ENCODE measurements at regions not wholly inside any gene's neighbourhood (a gene's known extent, or its start where the extent isn't known, plus 50 kb on each side); places are given as distances from the start of the nearest gene placed in this dataset.

DNA sequence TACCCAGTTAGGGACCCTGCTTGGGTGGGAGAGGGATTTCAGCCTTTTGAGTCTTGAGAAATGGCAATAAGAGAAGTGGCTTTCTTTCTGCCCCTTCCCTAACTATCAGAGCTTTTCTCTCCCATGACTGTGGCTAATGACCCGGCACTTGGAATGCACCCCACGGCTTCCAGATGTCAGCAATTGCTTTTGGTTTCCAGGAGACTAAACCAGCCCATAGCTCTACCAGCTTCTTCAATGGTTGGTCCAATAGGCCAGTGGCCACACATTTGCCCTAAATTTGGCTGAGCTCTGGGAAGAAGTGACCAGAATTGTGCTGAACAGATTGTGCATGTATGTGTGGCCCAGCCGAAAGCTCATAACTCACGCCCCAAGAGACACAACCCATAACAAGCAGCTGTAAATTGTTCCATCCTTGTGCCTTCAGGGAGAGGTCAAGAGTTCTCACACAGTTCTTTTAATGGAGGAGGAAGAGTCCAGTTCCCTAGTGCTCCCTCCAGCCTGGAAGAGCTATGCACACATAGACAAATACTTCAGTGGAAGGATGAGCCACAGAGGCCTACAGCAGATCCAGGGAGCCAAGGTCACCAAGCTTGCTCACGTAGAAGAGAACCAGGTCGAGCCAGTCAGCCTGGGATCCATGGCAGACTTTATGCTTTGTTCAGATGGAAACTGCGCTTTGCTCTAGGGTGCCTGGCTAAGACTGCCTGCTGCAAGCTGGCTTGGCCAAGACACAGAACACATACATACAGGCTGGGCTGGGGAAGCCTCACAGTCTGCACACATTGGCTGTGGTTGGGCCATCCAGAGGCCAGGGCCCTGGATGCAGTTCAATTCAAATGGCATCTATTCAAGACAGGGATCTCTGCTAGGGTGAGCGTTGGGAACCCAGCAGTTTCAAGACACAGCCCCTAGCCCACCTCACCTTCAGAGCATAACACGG lies 131.8 kb upstream of the HABP2 start:
- no peak for FAIRE-seq

GRCh38 chr10:113422371-113422770 lies 130.5 kb upstream of the HABP2 start:
- no peak for FAIRE-seq

- FAIRE-seq: no peak
These were observed 128.7 kb upstream of the HABP2 start for GRCh38 chr10:113423981-113424721.

- no peak for FAIRE-seq
These were observed 127.8 kb upstream of the HABP2 start for GRCh38 chr10:113425008-113425407.

GRCh38 chr10:113425541-113425951 lies 127.3 kb upstream of the HABP2 start:
- no peak for FAIRE-seq

DNA sequence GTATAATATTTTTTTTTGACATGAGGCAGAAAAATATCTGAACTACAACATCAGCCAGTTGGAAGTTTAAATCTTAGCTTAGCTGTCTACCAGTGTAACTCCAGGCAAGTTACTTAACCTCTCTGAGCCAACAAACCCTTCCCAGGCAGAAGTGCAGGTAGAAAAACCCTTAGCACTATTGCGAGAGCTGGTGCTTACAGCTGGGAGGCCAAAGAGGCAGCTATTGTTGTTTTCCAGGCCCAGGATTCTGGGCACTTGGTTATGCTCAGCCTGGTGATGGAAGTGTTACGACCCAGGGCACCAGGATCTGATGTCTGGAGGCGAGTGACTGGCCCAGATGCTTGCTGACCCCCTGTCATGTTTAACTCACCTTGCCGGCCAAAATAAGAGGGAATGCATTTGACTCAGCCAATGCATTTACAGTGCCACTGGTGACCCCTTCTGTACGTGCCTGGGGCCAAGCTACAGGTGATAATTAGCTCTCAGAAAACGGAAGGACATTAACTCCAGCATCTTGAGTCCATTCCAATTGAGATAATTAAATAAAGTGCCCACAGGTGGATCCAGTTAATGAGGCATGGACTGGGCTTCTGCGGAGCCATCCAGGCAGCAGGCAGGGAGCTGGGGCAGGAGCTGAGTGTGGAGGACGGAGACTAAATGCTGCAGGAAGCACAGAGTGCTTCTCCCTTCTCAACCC lies 126.5 kb upstream of the HABP2 start:
- no peak for FAIRE-seq

DNA sequence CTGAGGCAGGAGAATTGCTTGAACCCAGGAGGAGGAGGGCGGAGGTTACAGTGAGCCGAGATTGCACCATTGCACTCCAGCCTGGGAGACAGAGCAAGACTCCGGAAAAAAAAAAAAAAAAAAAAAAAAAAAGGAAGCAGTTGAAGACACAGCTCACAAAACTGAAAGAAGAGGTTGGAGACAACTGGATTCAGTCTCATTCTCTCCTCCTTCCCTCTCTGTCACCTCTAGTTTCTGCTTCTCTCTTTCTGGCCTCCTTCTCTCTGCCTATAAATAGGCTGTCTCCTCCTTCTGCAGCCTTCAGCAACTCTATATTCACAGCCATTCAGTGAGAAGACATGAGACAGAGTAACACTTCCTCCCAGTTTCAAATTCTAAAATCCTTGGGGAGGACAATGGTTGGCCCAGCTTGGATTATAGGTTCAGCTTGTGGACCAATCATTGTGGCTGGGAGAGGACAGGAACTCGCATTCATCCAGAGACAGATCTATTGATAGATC lies 125.6 kb upstream of the HABP2 start:
- no peak for FAIRE-seq

DNA sequence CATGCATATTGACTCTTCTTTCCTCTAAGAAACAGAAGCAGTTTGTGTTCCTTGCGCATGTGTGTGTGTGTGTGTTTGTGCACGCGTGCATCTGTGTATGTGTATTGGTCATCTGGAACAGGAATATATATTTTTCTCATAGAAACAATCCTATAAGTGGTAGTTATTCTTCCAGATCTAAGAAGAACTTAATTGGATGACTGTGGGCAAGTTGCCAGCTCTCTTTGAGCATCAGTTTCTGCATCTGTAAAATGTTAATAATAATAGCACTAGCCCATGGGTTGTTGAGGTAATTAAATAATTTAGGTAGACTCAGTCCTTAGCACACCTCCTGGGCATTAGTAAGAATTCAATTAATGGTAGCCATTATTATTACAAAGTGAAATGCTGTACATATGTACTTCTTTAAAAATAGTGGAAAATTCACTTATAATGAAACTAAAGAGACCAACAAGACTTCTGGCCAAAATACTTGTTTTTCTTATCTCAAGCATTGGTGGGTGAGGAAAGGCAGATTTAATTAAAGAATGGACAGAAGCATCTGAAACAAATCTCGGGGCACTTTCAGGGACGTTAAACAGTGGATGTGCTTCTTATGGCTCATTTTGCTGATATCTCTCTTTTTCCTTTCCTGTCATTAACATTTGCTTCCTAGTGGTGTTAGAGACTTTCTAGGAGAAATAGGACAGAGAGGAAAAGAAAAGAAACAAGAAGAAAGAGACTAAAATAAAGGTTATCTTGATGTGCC lies 124.9 kb upstream of the HABP2 start:
- no peak for FAIRE-seq

GRCh38 chr10:113430634-113431397 lies 122.0 kb upstream of the HABP2 start:
- FAIRE-seq: no peak

- no peak for FAIRE-seq
These were observed 121.3 kb upstream of the HABP2 start for GRCh38 chr10:113431398-113432160.

GRCh38 chr10:113433711-113434110 lies 119.1 kb upstream of the HABP2 start:
- FAIRE-seq: no peak

DNA sequence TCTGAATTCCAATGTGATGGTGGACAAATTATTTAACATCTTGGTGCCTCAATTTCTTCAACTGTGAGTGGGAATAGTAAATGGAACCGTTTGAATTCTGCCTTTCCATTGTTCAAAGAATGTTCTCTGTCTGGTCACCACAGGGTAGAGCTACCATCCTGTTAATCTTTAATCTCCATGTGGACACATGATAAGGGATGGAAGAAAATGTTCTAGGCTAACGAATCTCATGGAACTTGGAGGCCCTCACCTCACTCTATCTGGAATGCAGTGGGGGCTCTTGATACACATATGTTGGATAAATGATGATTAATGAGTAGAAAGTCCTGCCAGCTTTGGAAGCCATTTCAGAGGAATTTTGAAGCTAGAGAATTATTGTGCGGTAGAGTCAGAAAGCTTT lies 118.5 kb upstream of the HABP2 start:
- no peak for FAIRE-seq

GRCh38 chr10:113434950-113435349 lies 117.9 kb upstream of the HABP2 start:
- FAIRE-seq: no peak

DNA sequence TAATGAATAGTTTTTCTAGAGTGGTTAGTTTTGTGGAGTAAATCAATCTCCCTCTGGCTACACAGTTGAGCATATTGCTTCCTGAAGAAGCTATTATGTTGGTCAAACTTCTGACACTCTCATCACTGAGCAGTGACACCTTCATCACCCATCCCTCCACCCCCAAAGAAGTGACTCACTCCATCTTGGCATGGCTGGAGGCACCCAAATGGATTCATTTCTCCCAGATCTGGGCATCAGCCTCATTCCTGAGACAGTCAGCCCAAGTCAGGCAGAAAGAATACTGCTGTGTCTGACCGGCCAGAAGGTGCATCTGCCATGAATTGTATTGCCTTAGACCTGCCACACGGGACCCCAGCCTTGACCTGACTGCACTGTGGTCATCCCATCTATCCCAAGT lies 117.0 kb upstream of the HABP2 start:
- no peak for FAIRE-seq

DNA sequence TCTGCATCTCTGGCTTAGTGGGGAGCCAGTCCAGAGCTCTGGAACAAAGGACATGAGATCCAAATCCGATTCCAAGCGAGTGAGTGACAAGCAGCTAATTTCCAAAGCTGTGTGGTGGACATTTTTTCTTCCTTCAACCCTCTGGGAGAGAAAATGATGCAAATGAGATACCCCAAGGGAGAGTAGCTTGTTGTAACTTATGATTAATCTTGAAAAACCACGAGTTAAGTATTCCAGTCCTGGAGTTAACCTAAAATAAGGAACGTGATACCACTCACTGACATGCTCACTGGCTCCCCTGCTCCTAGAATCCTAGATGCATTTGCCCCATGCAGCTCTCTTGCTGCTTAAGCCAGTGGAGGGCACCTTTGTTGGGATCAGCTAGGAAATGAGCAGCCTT lies 116.0 kb upstream of the HABP2 start:
- no peak for FAIRE-seq

- no peak for FAIRE-seq
These were observed 114.2 kb upstream of the HABP2 start for GRCh38 chr10:113438652-113439051.

DNA sequence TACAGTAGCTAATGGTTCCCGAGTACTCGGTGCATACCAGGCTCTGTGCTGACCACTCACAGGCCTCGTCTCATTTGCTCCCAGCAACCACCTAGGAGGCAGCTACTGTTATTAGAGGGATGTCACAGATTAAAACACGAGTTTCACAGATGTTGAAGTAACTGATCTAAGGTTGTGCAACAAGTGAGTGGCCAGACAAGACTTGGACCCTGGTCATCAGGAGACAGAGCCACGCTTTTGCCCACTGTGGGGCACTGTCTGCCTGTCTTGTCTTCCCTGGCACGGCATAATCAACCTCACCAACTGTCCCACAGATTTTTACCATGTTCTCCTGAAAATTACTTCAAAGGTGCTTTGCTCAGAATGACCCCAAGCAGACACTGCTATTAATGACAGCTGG lies 111.6 kb upstream of the HABP2 start:
- no peak for FAIRE-seq

- no peak for FAIRE-seq
These were observed 111.1 kb upstream of the HABP2 start for GRCh38 chr10:113441686-113442270.

DNA sequence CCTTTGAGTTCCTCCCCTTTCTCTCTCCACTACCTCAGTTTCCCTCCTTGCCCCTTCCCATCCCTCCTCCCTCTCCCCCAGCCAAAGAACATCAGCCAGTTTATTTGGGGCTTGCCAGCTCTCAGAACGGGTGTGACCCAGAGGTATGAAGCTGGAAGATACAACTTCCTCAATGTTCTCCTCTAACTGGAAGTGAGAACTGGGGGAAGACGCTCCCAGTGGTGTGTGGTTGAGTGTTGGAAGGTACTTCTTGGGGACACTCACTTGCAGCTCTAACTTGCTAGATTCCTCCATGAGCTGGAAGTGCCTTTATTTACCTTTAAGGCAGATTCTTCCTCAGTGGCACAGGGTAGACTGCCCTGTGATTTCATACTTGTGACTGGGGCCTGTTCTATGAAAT lies 110.5 kb upstream of the HABP2 start:
- no peak for FAIRE-seq

DNA sequence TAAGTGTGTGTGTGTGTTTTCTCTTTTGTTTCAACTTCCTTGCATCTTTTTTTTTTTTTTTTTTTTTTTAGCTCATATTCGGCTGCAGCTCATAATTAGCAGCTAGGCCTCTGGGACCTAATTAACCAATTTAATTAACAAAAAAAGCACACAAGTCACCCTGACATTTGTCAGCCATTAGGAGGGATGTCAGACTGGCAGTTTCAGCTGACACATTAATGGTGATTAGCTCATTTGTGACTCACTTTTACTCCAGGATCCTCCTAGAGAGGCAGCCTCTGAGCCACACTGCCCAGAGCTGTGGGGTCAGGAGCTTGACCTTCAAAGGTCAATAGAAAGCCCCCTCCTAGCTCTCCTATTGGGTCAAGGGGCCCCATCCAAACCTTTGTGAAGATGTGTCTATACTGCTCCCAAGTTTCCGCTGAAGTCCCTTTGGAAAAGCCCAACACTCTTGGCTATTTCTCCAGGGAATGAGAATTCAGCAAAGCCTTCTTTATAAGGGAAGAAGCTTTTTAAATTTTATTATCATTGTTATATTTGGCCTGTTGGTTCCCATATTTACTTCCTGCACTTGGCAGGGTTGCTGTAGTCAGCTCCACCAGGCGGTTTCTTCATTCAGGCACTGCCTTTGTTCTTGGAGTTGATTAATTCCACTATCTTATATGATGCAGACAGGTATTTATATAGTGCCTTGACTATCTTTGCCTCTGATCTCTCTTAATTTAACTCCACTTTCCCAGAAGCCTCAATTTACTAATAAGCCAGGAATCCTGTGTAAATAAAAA lies 109.5 kb upstream of the HABP2 start:
- no peak for FAIRE-seq
